Fibroblast of the aortic adventitia (primary cell): ENCODE measurements at regions not wholly inside any gene's neighbourhood (a gene's known extent, or its start where the extent isn't known, plus 50 kb on each side); places are given as distances from the start of the nearest gene placed in this dataset.

ENCODE experiments used
- DNase-seq: peaks from one replicate; pipeline ENCODE4 v3.0.0-alpha.2; 2010; ENCODE audit warnings: low read depth
- H3K4me3 ChIP-seq: 2 replicates; pipeline ENCODE4 v1.5.1; 2011; ENCODE audit warnings: low read depth, mild to moderate bottlenecking, control low read depth, low read length, moderate library complexity
- CTCF ChIP-seq: IDR thresholded peaks from 2 replicates; pipeline ENCODE4 v1.5.1; 2011; ENCODE audit warnings: mild to moderate bottlenecking, low read length, control low read depth, inconsistent platforms; ENCODE audit not compliant: insufficient read depth

- no peak for TF ChIP-seq CTCF
- no peak overlapping the region for H3K4me3 ChIP-seq
- no peak for DNase-seq
Observed at GRCh38 chr4:138716559-138717335, 298.8 kb upstream of the NOCT start.

- no peak for TF ChIP-seq CTCF
- no peak overlapping the region for H3K4me3 ChIP-seq
- no peak for DNase-seq
Observed at GRCh38 chr4:138710297-138710696, 305.3 kb upstream of the NOCT start.

GRCh38 chr4:138709859-138710258 is 305.7 kb upstream of the NOCT start:
- no peak for TF ChIP-seq CTCF
- no peak for DNase-seq
- no peak overlapping the region for H3K4me3 ChIP-seq

- no peak for DNase-seq
- H3K4me3 ChIP-seq: no peak overlapping the region
- TF ChIP-seq CTCF: no peak
Observed at GRCh38 chr4:138707746-138708677, 307.6 kb upstream of the NOCT start.

GRCh38 chr4:138706201-138706600 is 309.4 kb upstream of the NOCT start:
- no peak for TF ChIP-seq CTCF
- no peak overlapping the region for H3K4me3 ChIP-seq
- peak; percentile 34 for DNase-seq

- no peak overlapping the region for H3K4me3 ChIP-seq
- DNase-seq: no peak
- TF ChIP-seq CTCF: no peak
Observed at GRCh38 chr4:138702190-138702824, 313.3 kb upstream of the NOCT start.
